ENCODE measurements at regions not wholly inside any gene's neighbourhood (a gene's known extent, or its start where the extent isn't known, plus 50 kb on each side); places are given as distances from the start of the nearest gene placed in this dataset.

DNA sequence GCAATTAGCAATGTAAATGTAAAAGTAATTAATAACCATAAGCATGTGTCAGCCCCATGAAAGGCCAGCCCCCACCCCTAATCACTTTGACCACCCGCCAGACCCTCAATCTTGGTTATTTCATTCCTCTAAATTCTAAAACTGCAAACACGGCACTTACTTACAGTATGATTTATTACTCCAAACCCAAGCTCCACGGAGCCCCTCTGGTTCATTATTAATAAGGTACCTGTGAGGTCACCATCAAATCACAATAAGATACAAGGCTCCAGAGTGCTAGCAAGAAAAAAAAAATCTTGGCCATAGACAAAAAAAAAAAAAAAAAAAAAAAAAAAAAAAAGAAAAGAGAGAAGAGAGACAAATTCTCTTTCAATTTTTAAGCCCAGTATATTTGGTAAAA lies 879.5 kb downstream of the TDRD15 start:
- intact Hi-C loops (cut with micrococcal nuclease) (no loop called here), in situ Hi-C loops (cut with MboI; ENCODE audit: low sequenced_read_pairs) (no loop called here), dilution Hi-C loops (cut with HindIII; ENCODE audit: low sequenced_read_pairs, unreplicated experiment) (no loop called here)
- no peak overlapping the region for H2AK9ac ChIP-seq (replicated peaks; ENCODE audit: low read depth, low read length, poor library complexity)
- POLR2A ChIA-PET (ENCODE audit: unreplicated experiment) = interaction anchor here (0.6 kb wide), 1 partner anchor 48 kb away, joined by 3 read pairs; no protein-coding TSS in a partner anchor
- H4K20me1 ChIP-seq (ENCODE audit: insufficient read depth, low read length) = no peaks in the 10 kb centered on the region
- no peak overlapping the region for H3K18ac ChIP-seq (ENCODE audit: low read depth, low read length)
- H3K9me1 ChIP-seq (ENCODE audit: insufficient read depth, low read length) = no peaks in the 10 kb centered on the region
- H4K8ac ChIP-seq (ENCODE audit: low read depth in 2 of 2, low read length in 2 of 2) = no peak overlapping the region
- no peak overlapping the region for H3K23ac ChIP-seq (ENCODE audit: low read depth, low read length)
- CTCF ChIA-PET = no interaction called here
- TF ChIP-seq MAZ (IDR thresholded peaks at IDR 0.05; ENCODE audit: borderline replicate concordance, low read depth, low read length) (no peak), MXI1 (IDR thresholded peaks at IDR 0.05; ENCODE audit: borderline replicate concordance, low read depth, low read length) (no peak), RCOR1 (IDR thresholded peaks at IDR 0.05; ENCODE audit: insufficient replicate concordance, low read length) (no peak)
- TF ChIP-seq, protein P1, sequence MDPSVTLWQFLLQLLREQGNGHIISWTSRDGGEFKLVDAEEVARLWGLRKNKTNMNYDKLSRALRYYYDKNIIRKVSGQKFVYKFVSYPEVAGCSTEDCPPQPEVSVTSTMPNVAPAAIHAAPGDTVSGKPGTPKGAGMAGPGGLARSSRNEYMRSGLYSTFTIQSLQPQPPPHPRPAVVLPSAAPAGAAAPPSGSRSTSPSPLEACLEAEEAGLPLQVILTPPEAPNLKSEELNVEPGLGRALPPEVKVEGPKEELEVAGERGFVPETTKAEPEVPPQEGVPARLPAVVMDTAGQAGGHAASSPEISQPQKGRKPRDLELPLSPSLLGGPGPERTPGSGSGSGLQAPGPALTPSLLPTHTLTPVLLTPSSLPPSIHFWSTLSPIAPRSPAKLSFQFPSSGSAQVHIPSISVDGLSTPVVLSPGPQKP (IDR thresholded peaks at IDR 0.05; ENCODE audit: borderline replicate concordance, low read depth, low read length) = no peak
- H2AFZ ChIP-seq (replicated peaks; ENCODE audit: low read length, poor library complexity) = no peak overlapping the region
- no peak overlapping the region for H3K4me2 ChIP-seq (ENCODE audit: low read depth, low read length)
- no peak overlapping the region for H3K14ac ChIP-seq (replicated peaks; ENCODE audit: low read depth, low read length)
- no peak for ATAC-seq (ENCODE audit: low read depth)
- no CpG with 5 or more reads among the region's 3 CpGs for WGBS, 2 experiments (ENCODE audit: extremely low coverage in 2 of 2, insufficient read length in 1 of 2)
- H3K79me1 ChIP-seq (ENCODE audit: low read depth in 1 of 2, low read length in 2 of 2) = no peaks in the 10 kb centered on the region
- H3K36me3 ChIP-seq (ENCODE audit: control insufficient read depth, insufficient read depth, low read length) = no peaks in the 10 kb centered on the region
- no peak overlapping the region for H3K9ac ChIP-seq (ENCODE audit: low read depth, low read length)
- H3K4ac ChIP-seq (ENCODE audit: low read depth, low read length) = no peak overlapping the region
- BruUV-seq (replicated peaks) = no TSS peak
- no peak overlapping the region for H3K4me3 ChIP-seq (ENCODE audit: insufficient read depth, low read depth, low read length)
- no peak overlapping the region for H2AK5ac ChIP-seq (ENCODE audit: low read depth, low read length)
- H4K91ac ChIP-seq (ENCODE audit: insufficient read depth, low read depth, low read length) = no peak overlapping the region
- no peak overlapping the region for H2BK120ac ChIP-seq (ENCODE audit: low read depth, low read length)
- no peaks in the 10 kb centered on the region for H3K9me3 ChIP-seq (ENCODE audit: control insufficient read depth, insufficient read depth, low read length)
- H2BK5ac ChIP-seq (ENCODE audit: low read depth, low read length, poor library complexity, severe bottlenecking) = no peak overlapping the region
- H3K27me3 ChIP-seq (ENCODE audit: control insufficient read depth, insufficient read depth, low read length) = no peaks in the 10 kb centered on the region
- H3K27ac ChIP-seq (ENCODE audit: insufficient read depth, low read length) = no peak overlapping the region
- no peak overlapping the region for H2BK15ac ChIP-seq (ENCODE audit: low read depth, low read length)
- H3K4me1 ChIP-seq (ENCODE audit: control insufficient read depth, insufficient read depth, low read length) = no peaks in the 10 kb centered on the region
- H4K5ac ChIP-seq (ENCODE audit: low read depth, low read length) = no peak overlapping the region
- no peak overlapping the region for H2BK20ac ChIP-seq (ENCODE audit: low read depth, low read length)
- DNase-seq = no peak
- H3K56ac ChIP-seq (ENCODE audit: extremely low read depth, insufficient read depth, low read length) = no peak overlapping the region

All from IMR-90 (cell line).